Activated naive CD8-positive, alpha-beta T cell treated with anti-CD3 and anti-CD28 coated beads, Interleukin-2, amount 10 ng/mL, durations not matched to agents 7 days and 5 days (primary cell): ENCODE measurements at regions not wholly inside any gene's neighbourhood (a gene's known extent, or its start where the extent isn't known, plus 50 kb on each side); places are given as distances from the start of the nearest gene placed in this dataset.
"Not testable (repeated sequence)": the region's sequence is repeated elsewhere in the genome, so short reads cannot be mapped to it uniquely, and the experiment has no call there.

Source experiments
- ATAC-seq: fragments of 150-1000 bp; cut with Tn5 transposase; one replicate; pipeline ENCODE4 v1.10.0; 2021; ENCODE audit warnings: low read depth, moderate library complexity
- POLR2A ChIA-PET: fragments of 350-600 bp; sonication (Branson Sonifier 250); formaldehyde crosslinking; loops from one replicate; lab custom pipeline; 2021; ENCODE audit warnings: antibody characterized with exemption; lab: Charles Lee
- DNase-seq: peaks from one replicate; pipeline ENCODE4 v3.0.0; 2021
- H3K27ac Mint-ChIP-seq: one replicate; pipeline ENCODE4 v1.8.0; 2022; ENCODE audit warnings: mild to moderate bottlenecking, mixed read lengths
- H3K27me3 Mint-ChIP-seq: one replicate; pipeline ENCODE4 v1.8.0; 2022; ENCODE audit warnings: mild to moderate bottlenecking, moderate library complexity, mixed read lengths
- H3K36me3 Mint-ChIP-seq: one replicate; pipeline ENCODE4 v1.8.0; 2021; ENCODE audit warnings: mild to moderate bottlenecking, mixed read lengths
- H3K4me1 Mint-ChIP-seq: one replicate; pipeline ENCODE4 v1.8.0; 2021; ENCODE audit warnings: mixed read lengths
- H3K4me3 Mint-ChIP-seq: one replicate; pipeline ENCODE4 v1.8.0; 2022; ENCODE audit warnings: mild to moderate bottlenecking, moderate library complexity, mixed read lengths
- H3K9me3 Mint-ChIP-seq: one replicate; pipeline ENCODE4 v1.8.0; 2021; ENCODE audit warnings: mixed read lengths

- Mint-ChIP-seq H3K4me1 (no peaks in the 10 kb centered on the region), H3K27me3 (peaks cover 3% of the 10 kb centered on the region), H3K4me3 (no peak overlapping the region), H3K36me3 (no peaks in the 10 kb centered on the region), H3K27ac (no peak overlapping the region), H3K9me3 (no peaks in the 10 kb centered on the region)
- DNase-seq, result no peak
- POLR2A ChIA-PET, result no interaction called here
- ATAC-seq, result no peak
These were observed 246.1 kb downstream of the RBM19 start for GRCh38 chr12:113719911-113720591.

- Mint-ChIP-seq H3K4me3 (no peak overlapping the region), H3K4me1 (no peaks in the 10 kb centered on the region), H3K27ac (no peak overlapping the region), H3K36me3 (no peaks in the 10 kb centered on the region), H3K27me3 (peaks cover 7% of the 10 kb centered on the region), H3K9me3 (no peaks in the 10 kb centered on the region)
- DNase-seq, result no peak
- POLR2A ChIA-PET, result no interaction called here
- no peak for ATAC-seq
These were observed 241.5 kb upstream of the LHX5 start for GRCh38 chr12:113713156-113713555.

GRCh38 chr12:113712481-113712880 lies 240.8 kb upstream of the LHX5 start:
- H3K27me3 Mint-ChIP-seq, result peaks cover 7% of the 10 kb centered on the region
- ATAC-seq, result no peak
- no peaks in the 10 kb centered on the region for H3K4me1 Mint-ChIP-seq
- no peaks in the 10 kb centered on the region for H3K9me3 Mint-ChIP-seq
- DNase-seq, result no peak
- POLR2A ChIA-PET, result no interaction called here
- no peak overlapping the region for H3K27ac Mint-ChIP-seq
- H3K4me3 Mint-ChIP-seq, result no peak overlapping the region
- H3K36me3 Mint-ChIP-seq, result no peaks in the 10 kb centered on the region

- Mint-ChIP-seq H3K4me3 (no peak overlapping the region), H3K4me1 (no peaks in the 10 kb centered on the region), H3K36me3 (no peaks in the 10 kb centered on the region), H3K9me3 (no peaks in the 10 kb centered on the region), H3K27ac (no peak overlapping the region), H3K27me3 (peaks cover 6% of the 10 kb centered on the region)
- POLR2A ChIA-PET, result no interaction called here
- no peak for DNase-seq
- ATAC-seq, result no peak
These were observed 238.5 kb upstream of the LHX5 start for GRCh38 chr12:113710216-113710615.

- no peak for DNase-seq
These were observed 237.8 kb upstream of the LHX5 start for GRCh38 chr12:113709456-113709855.

GRCh38 chr12:113702836-113703235 lies 231.2 kb upstream of the LHX5 start:
- Mint-ChIP-seq H3K4me1 (no peaks in the 10 kb centered on the region), H3K27ac (no peak overlapping the region), H3K9me3 (no peaks in the 10 kb centered on the region), H3K27me3 (peaks cover 8% of the 10 kb centered on the region), H3K4me3 (no peak overlapping the region), H3K36me3 (no peaks in the 10 kb centered on the region)
- no peak for ATAC-seq
- POLR2A ChIA-PET, result no interaction called here
- DNase-seq, result no peak

More at GRCh38 chr12:113709456-113709855, 237.8 kb upstream of the LHX5 start:
- Mint-ChIP-seq H3K4me3 (no peak overlapping the region), H3K27me3 (peaks cover 4% of the 10 kb centered on the region), H3K36me3 (no peaks in the 10 kb centered on the region), H3K4me1 (no peaks in the 10 kb centered on the region), H3K27ac (no peak overlapping the region), H3K9me3 (no peaks in the 10 kb centered on the region)
- POLR2A ChIA-PET, result no interaction called here
- no peak for ATAC-seq

GRCh38 chr12:113702276-113702675 lies 230.6 kb upstream of the LHX5 start:
- Mint-ChIP-seq H3K36me3 (no peaks in the 10 kb centered on the region), H3K4me1 (no peaks in the 10 kb centered on the region), H3K9me3 (no peaks in the 10 kb centered on the region), H3K27ac (no peak overlapping the region), H3K4me3 (no peak overlapping the region), H3K27me3 (peaks cover 10% of the 10 kb centered on the region)
- POLR2A ChIA-PET, result no interaction called here
- no peak for ATAC-seq
- DNase-seq, result no peak

- Mint-ChIP-seq H3K27ac (no peak overlapping the region), H3K27me3 (peaks cover 8% of the 10 kb centered on the region), H3K36me3 (no peaks in the 10 kb centered on the region), H3K4me1 (no peaks in the 10 kb centered on the region), H3K9me3 (no peaks in the 10 kb centered on the region), H3K4me3 (no peak overlapping the region)
- POLR2A ChIA-PET, result no interaction called here
- DNase-seq, result no peak
- ATAC-seq, result no peak
These were observed 229.3 kb upstream of the LHX5 start for GRCh38 chr12:113700943-113701342.

GRCh38 chr12:113699984-113700383 lies 228.3 kb upstream of the LHX5 start:
- H3K4me1 Mint-ChIP-seq, H3K36me3 Mint-ChIP-seq, H3K27ac Mint-ChIP-seq, H3K4me3 Mint-ChIP-seq, DNase-seq, H3K9me3 Mint-ChIP-seq, POLR2A ChIA-PET, ATAC-seq, H3K27me3 Mint-ChIP-seq: not testable (repeated sequence)

- POLR2A ChIA-PET, result no interaction called here
- peaks cover 8% of the 10 kb centered on the region for H3K27me3 Mint-ChIP-seq
These were observed 226.8 kb upstream of the LHX5 start for GRCh38 chr12:113698510-113698858.

GRCh38 chr12:113697651-113698509 lies 226.2 kb upstream of the LHX5 start:
- H3K27me3 Mint-ChIP-seq, result peaks cover 8% of the 10 kb centered on the region
- ATAC-seq, result no peak
- H3K27ac Mint-ChIP-seq, result no peak overlapping the region
- POLR2A ChIA-PET, result no interaction called here
- no peak for DNase-seq
- no peaks in the 10 kb centered on the region for H3K9me3 Mint-ChIP-seq
- no peak overlapping the region for H3K4me3 Mint-ChIP-seq
- H3K4me1 Mint-ChIP-seq, result no peaks in the 10 kb centered on the region
- H3K36me3 Mint-ChIP-seq, result no peaks in the 10 kb centered on the region

More at GRCh38 chr12:113698510-113698858, 226.8 kb upstream of the LHX5 start:
- Mint-ChIP-seq H3K4me1 (no peaks in the 10 kb centered on the region), H3K4me3 (no peak overlapping the region), H3K36me3 (no peaks in the 10 kb centered on the region), H3K27ac (no peak overlapping the region), H3K9me3 (no peaks in the 10 kb centered on the region)
- ATAC-seq (no peak), DNase-seq (no peak)

GRCh38 chr12:113697104-113697503 lies 225.4 kb upstream of the LHX5 start:
- POLR2A ChIA-PET, result no interaction called here
- Mint-ChIP-seq H3K27ac (no peak overlapping the region), H3K4me1 (no peaks in the 10 kb centered on the region), H3K27me3 (peaks cover 8% of the 10 kb centered on the region), H3K4me3 (no peak overlapping the region), H3K36me3 (no peaks in the 10 kb centered on the region), H3K9me3 (no peaks in the 10 kb centered on the region)
- no peak for ATAC-seq
- DNase-seq, result no peak

- H3K4me3 Mint-ChIP-seq, result no peak overlapping the region
- no peak overlapping the region for H3K27ac Mint-ChIP-seq
- H3K4me1 Mint-ChIP-seq, result no peaks in the 10 kb centered on the region
- DNase-seq (no peak), ATAC-seq (no peak)
- POLR2A ChIA-PET, result no interaction called here
- H3K9me3 Mint-ChIP-seq, result no peaks in the 10 kb centered on the region
- H3K27me3 Mint-ChIP-seq, result peaks cover 4% of the 10 kb centered on the region
- no peaks in the 10 kb centered on the region for H3K36me3 Mint-ChIP-seq
These were observed 222.0 kb upstream of the LHX5 start for GRCh38 chr12:113693693-113694092.

- POLR2A ChIA-PET, result no interaction called here
- Mint-ChIP-seq H3K27me3 (no peaks in the 10 kb centered on the region), H3K36me3 (no peaks in the 10 kb centered on the region), H3K4me3 (no peak overlapping the region), H3K4me1 (no peaks in the 10 kb centered on the region), H3K27ac (no peak overlapping the region), H3K9me3 (no peaks in the 10 kb centered on the region)
- no peak for ATAC-seq
- no peak for DNase-seq
These were observed 217.5 kb upstream of the LHX5 start for GRCh38 chr12:113689047-113689610.
